HUDEP-2 (cell line): ENCODE measurements at regions not wholly inside any gene's neighbourhood (a gene's known extent, or its start where the extent isn't known, plus 50 kb on each side); places are given as distances from the start of the nearest gene placed in this dataset.
"Not testable (repeated sequence)": the region's sequence is repeated elsewhere in the genome, so short reads cannot be mapped to it uniquely, and the experiment has no call there.

ENCODE experiments used
- DNase-seq, 76 experiments: peaks; one replicate each; lab custom pipeline; 2025; ENCODE audit not compliant: unreplicated experiment in 76 of 76; lab: John Stamatoyannopoulos, UW

DNA sequence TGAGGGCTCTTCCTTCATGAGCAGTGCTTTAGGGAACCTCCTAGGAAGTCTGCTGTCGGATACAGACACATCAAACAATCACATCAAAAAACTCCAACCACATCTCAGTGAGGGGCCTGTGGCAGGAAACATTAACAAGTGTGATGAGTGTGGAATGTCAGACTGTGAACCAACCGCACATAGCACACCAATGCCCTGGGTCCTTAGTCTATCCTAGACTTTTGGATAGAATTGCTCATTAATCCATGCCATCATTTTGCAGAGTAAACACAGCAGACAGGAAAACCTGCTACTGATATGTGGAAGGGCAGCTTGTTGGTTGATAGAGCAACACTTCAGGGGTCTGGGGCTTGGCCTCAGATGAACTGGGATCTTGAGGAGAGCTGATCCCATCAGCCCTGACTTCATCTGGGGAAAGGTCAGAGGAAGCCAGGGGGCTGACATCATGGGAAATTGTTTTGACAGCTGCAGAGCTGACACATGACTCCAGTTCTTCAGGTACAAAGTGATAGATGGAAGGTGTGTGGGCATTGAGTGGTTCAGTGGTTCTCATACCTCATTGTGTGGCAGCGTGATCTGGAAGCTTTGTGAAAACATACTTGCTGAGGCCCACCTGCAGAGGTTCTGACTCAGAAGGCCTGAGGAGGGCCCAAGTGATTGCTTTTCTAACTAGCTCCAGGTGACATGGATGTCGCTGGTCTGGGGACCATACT is 193.3 kb downstream of the DIRAS2 start:
- DNase-seq = no peak

DNA sequence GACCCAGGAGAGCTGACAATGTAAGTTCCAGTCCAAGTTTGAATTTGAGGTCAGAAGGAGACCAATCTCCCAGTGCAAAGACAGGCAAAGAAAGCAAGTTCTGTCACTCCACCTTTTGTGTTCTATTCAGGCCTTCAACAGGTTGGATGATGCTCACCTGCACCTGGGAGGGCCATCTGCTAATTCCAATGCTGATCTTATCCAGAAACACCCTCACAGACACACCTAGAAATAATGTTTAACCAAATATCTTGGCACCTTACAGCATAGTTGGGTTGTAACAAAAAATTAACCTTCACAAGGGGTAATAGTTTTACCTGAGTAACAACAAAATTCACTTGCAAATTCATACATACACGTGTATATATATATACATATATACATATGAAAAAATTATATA is 190.8 kb downstream of the DIRAS2 start:
- no peak for DNase-seq

DNA sequence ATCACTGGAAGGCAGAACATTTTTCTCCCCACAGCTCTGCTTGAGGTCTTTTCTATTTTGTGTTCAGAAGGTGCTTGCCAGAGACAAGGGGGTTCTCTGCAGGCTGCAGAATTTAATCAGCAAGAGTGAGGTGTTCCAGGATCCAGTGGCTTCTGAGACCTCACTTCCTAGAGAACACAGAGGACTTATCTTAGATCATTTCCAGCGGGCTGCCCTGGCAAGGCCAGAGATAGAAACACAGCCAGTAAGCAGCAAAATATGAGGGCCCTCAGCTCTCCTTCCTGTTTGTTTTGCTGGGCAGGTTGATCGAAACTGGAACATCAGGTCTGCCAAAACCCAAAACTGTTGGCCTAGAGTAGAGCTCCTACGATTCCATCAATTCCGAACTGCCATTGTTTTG is 187.3 kb downstream of the DIRAS2 start:
- DNase-seq = no peak

DNA sequence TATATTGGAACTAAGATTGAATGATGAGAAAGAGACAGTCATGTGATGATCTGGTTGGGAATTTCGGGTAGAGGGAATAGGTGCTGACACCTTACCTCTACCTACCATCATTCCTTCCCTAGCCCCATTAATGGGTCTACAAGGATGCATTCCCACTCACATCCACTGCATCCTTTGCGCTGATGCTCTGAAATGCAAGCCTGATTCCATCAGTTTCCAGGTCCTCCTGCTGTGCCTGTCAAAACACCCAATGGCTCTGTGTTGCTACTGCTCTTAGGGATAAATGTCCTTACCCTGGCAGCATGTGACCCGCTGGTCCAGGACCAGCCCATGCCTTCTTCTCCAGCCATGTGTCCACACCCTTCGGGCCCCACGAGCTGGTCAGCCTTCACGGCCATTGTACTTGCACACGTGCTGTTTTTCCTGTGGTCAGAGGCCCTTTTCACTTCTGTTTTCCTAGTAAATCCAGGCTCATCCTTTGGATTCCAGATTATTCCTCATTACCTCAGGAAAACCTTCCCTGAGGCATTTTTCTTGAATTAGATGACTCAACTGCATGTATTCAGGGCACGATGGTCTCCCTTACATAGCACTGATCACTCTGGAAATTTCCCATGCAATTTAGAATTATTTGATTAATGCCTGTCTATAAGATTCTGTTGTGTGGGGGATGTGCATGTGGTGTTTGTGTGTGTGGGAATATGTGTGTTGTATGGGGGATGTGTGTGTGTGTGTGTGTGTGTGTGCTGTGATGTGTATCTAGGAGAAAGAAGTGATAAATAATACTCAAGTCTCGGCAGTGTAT is 185.0 kb downstream of the DIRAS2 start:
- no peak for DNase-seq

DNA sequence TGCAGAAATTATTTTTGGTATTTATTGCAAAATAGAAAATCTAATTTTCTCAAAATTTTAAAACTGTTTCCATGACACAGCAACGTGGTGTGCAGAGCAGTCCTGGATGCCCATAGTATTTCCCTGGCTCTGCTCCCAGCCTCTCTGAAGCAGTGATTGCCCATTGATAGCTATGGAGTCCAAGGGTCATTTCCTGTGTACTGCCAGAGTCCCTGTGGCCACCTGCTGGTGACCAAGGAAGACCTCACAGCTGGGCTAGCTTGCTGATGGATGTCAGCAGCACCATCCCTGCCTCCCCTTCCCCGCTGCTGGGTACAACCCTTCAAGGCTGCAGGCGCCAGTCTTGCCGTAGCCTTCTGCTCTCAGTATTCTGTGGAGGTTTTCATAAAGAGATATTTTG is 184.1 kb downstream of the DIRAS2 start:
- DNase-seq = no peak

DNA sequence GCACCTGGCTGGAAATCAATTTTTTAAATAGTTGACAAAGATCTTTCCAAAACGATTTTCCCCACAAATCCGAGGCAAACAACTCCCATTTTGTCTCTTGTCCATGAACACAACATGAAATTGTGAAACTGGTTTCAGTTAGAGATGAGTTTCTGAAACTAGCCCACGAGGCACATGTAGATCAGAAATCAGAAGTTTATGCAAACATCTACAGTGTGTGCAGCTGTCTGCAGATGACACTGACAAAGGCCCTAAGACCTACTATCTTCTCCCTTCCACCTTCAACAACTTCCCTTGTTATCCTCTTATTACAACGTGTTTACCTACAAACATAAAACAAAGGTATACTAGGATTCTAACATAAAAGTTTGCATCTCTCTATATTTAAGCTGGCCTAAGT is 183.3 kb downstream of the DIRAS2 start:
- no peak for DNase-seq

DNA sequence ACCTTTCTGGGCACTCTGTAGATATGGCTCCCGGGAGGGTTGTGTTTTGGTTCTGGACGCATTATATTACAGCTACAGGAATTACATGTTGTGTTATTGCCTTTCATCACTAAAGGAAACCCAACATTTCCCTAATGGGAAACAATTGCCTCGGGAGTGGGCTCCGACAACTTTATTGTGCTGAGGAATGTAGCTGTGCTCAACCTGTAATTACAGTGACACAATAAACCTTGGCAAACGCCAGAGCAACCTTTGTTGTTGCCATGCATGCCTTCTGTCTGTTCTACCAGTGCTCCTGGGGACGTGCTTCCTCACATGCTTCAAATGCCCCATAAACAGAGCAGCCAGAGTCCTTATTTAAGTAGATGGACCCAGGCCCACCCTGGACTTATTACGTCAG is 182.4 kb downstream of the DIRAS2 start:
- DNase-seq = no peak

DNA sequence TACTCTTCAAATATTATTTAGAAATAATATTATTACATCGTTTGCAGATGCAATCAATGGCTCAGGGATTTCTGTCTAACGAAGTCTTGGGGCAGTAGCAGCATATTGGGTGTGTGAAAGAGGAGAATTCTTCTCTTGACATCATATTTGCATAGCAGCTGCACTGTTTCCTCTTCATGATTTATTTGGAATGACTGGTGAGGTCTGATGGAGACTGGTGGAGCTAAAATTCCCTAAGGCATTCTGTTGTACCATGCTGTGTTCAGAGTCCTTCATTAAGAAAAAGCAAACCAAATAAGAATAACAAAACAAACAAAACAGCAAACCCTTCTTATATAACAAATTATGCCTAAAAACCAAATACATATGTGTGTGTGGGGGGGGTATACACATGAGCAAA is 177.6 kb downstream of the DIRAS2 start:
- no peak for DNase-seq

DNA sequence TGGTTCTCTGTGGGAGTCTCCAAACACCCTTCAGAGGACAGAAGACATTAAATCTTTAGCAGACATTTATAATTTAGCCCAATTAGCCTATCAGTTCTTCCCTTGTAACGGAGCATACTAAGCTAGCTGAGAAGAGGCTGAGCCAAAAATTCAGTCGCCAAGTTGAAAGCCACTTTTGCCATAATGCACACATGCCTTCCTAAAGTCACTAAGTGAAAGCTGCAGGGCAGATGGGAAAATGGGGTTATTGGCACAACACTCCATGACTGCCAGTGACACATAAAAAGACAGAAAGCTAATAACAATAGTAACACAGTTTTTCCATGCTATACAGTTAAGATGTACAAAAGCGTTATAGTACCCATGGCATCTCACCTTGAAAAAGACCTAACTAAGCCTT is 176.2 kb downstream of the DIRAS2 start:
- no peak for DNase-seq

DNA sequence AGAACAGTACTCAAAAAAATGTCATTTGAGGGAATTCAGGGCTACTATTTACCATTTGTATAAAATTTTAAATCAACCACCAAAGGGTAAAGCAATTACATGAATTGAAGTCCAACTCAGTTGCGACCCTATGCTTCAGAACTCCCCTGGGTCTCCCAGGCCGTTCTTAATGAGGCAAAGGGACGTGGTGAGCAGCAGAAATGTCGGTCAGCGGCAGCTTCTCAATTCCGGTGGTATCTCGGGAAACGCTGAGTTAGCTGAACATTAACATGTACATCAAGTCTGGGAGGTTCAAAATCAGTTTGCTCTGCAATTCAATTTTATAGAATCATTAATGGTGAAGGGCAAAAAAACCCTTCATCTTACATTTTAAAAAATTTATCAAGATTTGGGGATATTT is 173.2 kb downstream of the DIRAS2 start:
- no peak for DNase-seq

DNA sequence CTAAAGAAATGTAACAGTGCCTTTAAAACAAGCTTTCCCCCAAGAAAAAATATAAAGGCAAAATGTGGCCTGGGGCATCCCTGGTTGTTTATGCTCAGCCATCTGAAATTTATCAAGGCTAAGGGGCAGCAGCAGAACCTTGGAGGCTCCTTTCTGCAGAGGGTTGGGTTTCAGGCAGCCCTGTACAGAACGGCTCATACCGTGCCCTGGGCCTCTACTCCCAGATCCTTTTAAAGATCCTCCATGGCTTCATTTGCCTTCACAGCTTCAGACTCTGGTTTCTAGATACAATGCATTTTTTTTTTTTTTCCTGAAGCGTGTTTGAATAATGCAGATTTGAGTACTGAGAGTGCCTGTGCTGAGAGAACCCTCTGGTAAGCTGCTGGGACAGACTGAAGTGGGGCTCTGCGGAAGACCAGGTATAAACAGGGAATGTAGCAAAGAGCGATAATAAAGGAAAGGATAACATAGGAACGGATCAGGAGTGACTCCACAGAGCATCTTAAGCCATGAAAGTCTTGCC is 172.7 kb downstream of the DIRAS2 start:
- DNase-seq = no peak

DNA sequence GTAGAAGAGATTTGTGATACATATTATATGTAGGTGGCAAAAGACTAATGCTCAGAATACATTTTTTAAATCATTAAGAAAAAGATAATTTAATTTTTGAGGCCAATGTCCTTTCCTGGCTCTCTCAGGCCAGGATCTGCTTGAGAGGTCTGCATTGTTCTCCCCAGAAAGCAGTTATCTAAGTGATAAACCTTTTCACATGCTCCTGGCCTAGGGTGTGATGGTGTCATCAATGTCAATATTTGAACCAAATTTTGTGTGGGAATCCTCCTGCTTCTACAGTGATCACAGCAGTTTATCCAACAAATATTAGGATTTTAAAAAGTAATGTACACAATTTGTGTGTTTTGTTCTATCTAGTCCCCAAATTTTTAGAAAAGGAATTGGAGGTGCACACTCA is 166.6 kb downstream of the DIRAS2 start:
- no peak for DNase-seq

DNA sequence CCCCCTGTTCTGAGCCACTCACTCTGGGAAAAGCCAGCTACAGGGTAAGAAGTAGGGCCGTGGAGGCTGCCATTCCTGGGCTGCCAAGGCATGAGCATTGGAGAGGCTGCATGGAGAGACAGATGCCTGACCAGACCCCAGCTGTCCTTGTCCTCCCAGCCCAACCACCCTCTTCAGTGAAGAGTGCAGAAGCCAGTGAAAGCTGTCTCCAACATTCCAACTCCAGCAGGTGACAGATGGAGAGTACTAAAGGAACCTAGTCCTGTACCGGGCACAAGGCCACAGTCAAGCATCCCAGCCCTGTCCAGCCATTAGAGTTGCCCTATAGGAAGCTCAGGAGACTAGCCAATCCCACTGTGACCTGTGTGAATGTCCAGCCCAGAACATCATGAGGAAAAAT is 165.1 kb downstream of the DIRAS2 start:
- no peak for DNase-seq

DNA sequence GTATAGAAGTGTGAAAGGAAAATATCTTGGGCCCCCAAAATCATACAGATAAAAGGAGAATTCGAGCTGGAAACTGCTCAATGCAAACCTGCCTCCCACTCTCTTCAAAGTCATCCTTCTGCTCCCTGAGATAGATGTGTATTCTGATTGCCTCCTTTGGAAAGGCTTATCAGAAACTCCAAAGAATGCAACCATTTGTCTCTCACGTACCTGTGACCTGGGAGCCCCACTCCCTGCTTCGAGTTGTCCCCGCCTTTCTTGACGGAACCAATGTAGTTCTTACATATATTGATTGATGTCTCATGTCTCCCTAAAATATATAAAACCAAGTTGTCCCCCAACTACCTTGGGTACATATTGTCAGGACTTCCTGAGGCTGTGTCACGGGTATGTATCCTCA is 163.8 kb downstream of the DIRAS2 start:
- no peak for DNase-seq

DNA sequence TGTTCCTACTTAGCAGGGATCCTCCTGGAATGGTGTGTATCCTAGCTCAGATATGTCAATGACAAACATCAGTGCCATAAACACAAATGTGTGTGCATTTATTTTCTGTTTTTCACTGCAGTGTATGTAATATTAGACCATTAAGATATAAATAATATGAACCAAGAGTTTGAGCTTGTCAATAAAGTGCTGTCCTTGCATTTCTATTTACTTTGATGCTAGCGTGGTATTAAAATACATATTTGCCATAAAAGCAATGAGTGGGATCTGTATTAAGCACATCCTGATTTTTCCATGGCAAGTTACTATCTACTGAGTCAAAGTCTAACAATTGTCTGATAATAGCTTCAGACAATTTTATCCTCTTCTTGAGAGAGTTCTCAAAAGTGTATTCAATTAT is 157.6 kb downstream of the DIRAS2 start:
- DNase-seq = no peak

DNA sequence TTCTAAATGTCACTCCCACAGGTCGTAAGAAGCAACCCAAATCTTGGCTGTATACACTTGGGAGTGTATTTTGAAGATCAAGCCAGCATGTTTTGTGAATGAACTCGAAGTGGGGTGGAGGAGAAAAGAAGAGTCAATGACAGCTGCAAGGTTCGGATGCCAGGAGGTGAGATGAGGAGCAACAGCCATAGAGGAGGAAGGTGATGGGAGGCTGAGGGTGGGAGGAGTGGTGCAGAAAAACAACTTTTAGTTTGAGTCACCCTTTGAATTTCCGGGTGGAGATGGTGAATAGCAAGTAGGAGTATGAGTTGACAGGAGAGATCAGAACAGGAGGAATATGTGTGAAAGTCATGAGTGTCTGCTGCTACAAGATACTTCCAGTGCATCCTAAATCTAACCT is 153.6 kb downstream of the DIRAS2 start:
- DNase-seq = no peak

DNA sequence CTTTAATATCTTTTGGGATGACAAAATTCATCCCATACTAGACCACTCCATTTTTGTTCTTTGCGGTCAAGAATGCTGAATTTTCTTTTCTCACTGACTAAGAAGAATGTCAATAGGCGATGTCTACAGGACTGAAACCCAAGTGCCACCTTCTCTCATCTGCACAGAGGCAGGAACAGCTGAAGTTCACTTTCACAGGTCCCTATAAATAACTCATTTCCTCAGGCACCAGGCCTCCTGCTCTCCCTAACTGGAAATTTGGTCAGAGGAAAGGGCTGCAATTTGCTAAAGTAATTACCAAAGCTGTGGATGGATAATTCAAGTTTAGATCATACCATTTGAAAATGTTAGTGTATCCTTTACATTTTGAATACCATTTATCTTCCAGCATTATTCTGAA is 142.9 kb downstream of the DIRAS2 start:
- DNase-seq = no peak

DNA sequence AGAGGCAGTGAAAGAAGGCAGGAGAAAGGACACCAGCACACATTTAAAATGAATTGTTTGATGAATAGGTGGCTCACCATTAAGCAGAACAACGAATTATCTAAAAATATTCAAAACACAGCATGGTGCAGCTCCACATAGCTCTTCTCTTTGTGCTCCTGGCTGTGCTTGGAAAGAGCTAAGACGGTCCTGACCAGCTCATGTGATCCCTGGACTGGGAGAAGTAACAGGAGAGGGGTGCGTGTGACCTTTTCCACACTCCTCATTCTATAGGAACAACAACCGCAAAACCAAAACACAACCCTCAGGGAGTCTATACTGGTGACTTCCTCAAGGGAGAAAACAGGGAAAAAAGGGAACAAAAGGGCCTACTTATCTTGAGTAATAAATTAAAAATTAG is 140.5 kb downstream of the DIRAS2 start:
- DNase-seq = no peak

DNA sequence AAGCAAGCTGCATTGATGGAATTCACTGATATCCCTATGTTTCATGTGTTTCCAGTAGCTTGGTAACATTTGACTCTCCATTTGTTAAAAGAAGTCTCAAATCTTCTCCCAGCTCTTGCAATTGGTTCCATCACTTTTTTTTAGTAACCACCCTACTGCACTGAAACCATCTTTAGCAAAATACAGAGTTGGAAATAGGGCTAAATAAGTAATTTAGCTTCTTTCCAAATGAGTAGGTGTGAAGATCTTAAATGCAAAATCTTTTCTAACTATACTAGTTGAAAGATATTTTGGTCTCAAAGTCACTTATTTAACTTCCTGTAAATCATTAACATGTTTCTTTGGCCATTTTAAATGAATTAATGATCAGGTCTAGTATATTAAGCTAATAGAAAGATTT is 138.1 kb downstream of the DIRAS2 start:
- no peak for DNase-seq

DNA sequence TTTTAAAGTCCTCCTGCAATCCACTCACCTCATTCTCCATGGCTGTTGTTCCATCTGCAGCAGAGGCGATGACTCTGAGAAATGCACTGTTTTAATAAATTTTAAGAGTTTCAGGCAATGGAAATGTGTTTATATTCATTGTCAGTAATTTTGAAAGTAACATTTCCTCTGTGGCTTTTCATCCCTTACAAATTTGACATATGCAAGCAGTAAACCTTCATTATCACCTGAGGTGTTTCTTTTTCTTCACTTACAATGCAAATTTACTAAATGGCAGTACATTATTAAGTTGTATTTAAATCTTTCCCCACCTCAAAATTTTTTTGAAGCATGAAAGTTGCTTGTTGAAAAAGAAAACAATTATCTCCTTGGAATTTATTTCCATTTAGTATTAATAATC is 136.9 kb downstream of the DIRAS2 start:
- DNase-seq = no peak

DNA sequence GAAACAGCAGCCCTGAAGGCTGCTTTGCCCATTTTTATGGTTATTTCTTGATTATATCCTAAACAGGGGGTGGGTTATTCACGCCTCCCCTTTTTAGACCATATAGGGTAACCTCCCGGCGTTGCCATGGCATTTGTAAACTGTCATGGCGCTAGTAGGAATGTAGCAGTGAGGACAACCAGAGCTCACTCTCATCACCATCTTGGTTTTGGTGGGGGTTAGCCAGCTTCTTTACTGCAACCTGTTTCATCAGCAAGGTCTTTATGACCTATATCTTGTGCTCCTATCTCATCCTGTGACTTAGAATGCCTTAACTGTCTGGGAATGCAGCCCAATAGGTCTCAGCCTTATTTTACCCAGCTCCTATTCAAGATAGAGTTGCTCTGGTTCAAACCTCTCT is 136.2 kb downstream of the DIRAS2 start:
- DNase-seq = not testable (repeated sequence)

DNA sequence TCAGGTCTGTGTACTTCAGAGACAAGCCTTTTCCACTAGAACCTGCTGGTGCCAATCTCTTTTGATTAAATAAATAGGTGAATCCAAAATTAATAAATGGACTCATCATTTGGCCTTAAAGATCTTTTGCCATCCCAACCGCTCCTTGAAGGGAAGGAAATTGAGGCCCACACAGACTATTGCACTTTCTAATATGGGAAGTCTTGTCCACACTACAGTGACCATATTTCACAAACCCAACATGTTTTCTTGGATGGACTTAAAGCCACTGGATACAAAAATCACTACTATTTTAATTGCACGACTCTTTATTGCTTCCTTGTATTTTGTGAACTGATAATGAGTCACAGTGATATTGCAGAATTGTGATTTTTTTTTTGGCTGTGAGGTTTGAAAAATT is 135.0 kb downstream of the DIRAS2 start:
- DNase-seq = no peak
